ENCODE measurements at regions not wholly inside any gene's neighbourhood (a gene's known extent, or its start where the extent isn't known, plus 50 kb on each side); places are given as distances from the start of the nearest gene placed in this dataset.

DNA sequence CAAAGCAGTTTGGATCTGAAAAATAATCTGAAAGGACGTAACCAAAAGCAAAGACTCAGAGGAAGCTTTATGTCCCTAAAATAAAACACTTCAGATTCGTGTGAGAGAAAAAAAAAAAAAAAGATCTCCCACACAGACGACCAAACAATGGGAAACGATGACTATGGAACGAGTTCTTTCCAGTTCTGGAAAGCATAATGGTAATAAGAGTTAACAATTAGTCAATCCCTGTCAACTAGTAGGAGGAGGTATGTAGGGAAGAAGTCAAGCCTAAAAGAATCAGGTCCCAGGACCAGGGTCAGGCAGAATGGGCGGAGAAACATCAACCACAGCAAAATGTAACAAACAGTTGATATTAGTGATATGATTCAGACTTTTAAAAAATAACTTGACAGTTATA lies 170.3 kb upstream of the SETBP1 start:
- peaks cover 0 to 12% (median 7%) of the 10 kb centered on the region in 4 donors for H3K4me1 ChIP-seq
- no peak for DNase-seq (ENCODE audit: extremely low spot score)
- no peaks in the 10 kb centered on the region for H3K27me3 ChIP-seq
- no peaks in the 10 kb centered on the region for H3K36me3 ChIP-seq
- 53% methylated on average over 6 of the region's 6 CpGs for WGBS
- H3K9me3 ChIP-seq, result no peaks in the 10 kb centered on the region
- TF ChIP-seq, protein P1, sequence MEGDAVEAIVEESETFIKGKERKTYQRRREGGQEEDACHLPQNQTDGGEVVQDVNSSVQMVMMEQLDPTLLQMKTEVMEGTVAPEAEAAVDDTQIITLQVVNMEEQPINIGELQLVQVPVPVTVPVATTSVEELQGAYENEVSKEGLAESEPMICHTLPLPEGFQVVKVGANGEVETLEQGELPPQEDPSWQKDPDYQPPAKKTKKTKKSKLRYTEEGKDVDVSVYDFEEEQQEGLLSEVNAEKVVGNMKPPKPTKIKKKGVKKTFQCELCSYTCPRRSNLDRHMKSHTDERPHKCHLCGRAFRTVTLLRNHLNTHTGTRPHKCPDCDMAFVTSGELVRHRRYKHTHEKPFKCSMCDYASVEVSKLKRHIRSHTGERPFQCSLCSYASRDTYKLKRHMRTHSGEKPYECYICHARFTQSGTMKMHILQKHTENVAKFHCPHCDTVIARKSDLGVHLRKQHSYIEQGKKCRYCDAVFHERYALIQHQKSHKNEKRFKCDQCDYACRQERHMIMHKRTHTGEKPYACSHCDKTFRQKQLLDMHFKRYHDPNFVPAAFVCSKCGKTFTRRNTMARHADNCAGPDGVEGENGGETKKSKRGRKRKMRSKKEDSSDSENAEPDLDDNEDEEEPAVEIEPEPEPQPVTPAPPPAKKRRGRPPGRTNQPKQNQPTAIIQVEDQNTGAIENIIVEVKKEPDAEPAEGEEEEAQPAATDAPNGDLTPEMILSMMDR (IDR thresholded peaks at IDR 0.05), result no peak
- TF ChIP-seq EP300 (IDR thresholded peaks at IDR 0.05) (no peak), POLR2AphosphoS5 (IDR thresholded peaks at IDR 0.05) (no peak), POLR2A (IDR thresholded peaks at IDR 0.05; ENCODE audit: low read depth) (no peak)
- H3K4me3 ChIP-seq, result no peak overlapping the region
- intact Hi-C loops (cut with DNase I), result no loop called here
- no peak overlapping the region for H3K27ac ChIP-seq (replicated peaks in 1 of 4)

DNA sequence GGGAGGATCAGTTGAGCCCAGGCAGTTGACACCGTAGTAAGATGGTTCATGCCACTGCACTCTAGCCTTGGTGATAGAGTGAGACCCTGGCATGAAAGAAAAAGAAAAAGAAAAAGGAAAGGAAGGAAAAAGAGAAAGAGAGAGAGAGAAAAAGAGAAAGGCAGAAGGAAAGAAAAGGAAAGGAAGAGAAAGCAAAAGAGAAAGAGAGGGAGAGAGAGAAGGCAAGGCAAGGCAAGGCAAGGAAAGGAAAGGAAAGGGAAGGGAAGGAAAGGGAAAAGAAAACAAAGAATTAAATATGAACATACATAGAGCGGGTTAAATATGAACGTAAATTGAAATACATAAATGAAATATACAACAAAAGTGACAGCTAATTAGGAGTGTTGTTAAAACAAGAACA lies 167.5 kb upstream of the SETBP1 start:
- Histone ChIP-seq H3K27ac (replicated peaks in 1 of 4) (no peak overlapping the region), H3K4me3 (no peak overlapping the region), H3K36me3 (no peaks in the 10 kb centered on the region), H3K9me3 (no peaks in the 10 kb centered on the region), H3K4me1 (peaks cover 0 to 17% (median 7%) of the 10 kb centered on the region in 4 donors), H3K27me3 (no peaks in the 10 kb centered on the region)
- TF ChIP-seq, protein P1 (IDR thresholded peaks at IDR 0.05), result no peak
- TF ChIP-seq POLR2AphosphoS5 (IDR thresholded peaks at IDR 0.05) (no peak), POLR2A (IDR thresholded peaks at IDR 0.05; ENCODE audit: low read depth) (no peak), EP300 (IDR thresholded peaks at IDR 0.05) (no peak)
- DNase-seq (ENCODE audit: extremely low spot score), result no peak
- intact Hi-C loops (cut with DNase I), result no loop called here
- 98% methylated on average over 3 of the region's 3 CpGs for WGBS

DNA sequence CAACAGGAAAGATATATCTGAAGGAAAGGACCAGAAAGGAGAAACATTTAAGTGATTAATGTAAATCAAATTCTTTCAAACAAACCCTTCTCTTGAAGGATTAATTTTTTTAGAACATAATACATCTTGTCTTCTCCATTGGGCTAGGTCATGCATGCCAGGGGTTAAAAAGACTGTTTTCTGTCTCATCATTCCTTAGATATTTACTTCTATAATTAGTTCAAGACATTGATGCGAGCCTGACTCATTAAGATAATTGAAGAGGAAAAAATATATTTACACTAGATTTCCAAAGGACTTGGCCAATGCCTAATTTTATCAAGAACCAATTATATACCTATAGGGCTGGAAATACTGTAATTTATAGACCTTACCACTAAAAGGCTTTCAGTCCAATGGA lies 166.6 kb upstream of the SETBP1 start:
- Histone ChIP-seq H3K9me3 (no peaks in the 10 kb centered on the region), H3K36me3 (no peaks in the 10 kb centered on the region), H3K27ac (replicated peaks in 1 of 4) (no peak overlapping the region), H3K27me3 (no peaks in the 10 kb centered on the region), H3K4me3 (no peak overlapping the region), H3K4me1 (peaks cover 0 to 17% (median 7%) of the 10 kb centered on the region in 4 donors)
- 19% methylated on average over 1 of the region's 1 CpG for WGBS
- intact Hi-C loops (cut with DNase I), result no loop called here
- no peak for TF ChIP-seq POLR2A (IDR thresholded peaks at IDR 0.05; ENCODE audit: low read depth)
- no peak for DNase-seq (ENCODE audit: extremely low spot score)

DNA sequence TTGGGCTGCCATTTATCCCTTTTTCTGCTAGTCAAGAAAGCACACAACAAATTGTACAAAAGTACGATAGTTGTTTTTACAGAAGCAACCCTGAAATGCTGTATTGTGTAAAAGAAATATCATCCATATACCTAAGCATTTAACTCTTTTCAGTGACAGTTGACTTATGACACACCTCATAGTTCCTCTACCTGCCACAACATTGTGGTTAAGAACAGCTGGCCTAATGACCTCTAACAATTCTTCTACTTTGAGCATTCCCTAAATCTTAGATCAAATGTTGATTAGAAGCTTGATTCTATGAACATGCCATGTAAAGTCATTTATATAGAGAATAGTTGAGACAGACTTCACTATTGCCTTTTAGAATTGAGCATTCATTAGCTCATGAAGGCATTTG lies 165.9 kb upstream of the SETBP1 start:
- H3K4me3 ChIP-seq, result no peak overlapping the region
- peaks cover 0 to 17% (median 7%) of the 10 kb centered on the region in 4 donors for H3K4me1 ChIP-seq
- intact Hi-C loops (cut with DNase I), result no loop called here
- H3K27ac ChIP-seq (replicated peaks in 1 of 4), result no peak overlapping the region
- H3K36me3 ChIP-seq, result no peaks in the 10 kb centered on the region
- no peak for DNase-seq (ENCODE audit: extremely low spot score)
- H3K27me3 ChIP-seq, result no peaks in the 10 kb centered on the region
- WGBS, result 85% methylated on average over 1 of the region's 1 CpG
- TF ChIP-seq, protein P1 (IDR thresholded peaks at IDR 0.05), result no peak
- H3K9me3 ChIP-seq, result no peaks in the 10 kb centered on the region

DNA sequence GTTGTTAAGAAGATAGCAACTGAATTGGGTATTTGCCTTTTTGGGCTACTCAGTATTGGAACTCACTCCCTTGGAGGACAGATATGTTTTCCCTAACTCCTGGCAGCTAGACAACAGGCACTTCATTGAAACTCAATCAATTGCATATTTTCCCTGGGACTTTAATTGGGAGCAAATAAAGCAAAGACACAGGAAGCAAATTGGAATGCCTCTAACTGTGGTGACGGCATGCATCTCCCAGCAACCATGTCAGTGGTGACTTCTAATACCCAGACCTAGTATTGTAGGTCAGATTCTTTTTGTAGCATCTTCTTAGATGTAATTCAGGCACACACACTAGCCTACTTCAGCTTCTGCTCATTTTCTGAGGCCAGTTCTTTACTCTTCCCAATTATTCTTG lies 164.2 kb upstream of the SETBP1 start:
- TF ChIP-seq EP300 (IDR thresholded peaks at IDR 0.05) (no peak), POLR2AphosphoS5 (IDR thresholded peaks at IDR 0.05) (no peak), POLR2A (IDR thresholded peaks at IDR 0.05; ENCODE audit: low read depth) (no peak)
- TF ChIP-seq, protein P1 (IDR thresholded peaks at IDR 0.05), result no peak
- Histone ChIP-seq H3K4me3 (no peak overlapping the region), H3K4me1 (peaks cover 0 to 17% (median 7%) of the 10 kb centered on the region in 4 donors), H3K9me3 (no peaks in the 10 kb centered on the region), H3K27ac (replicated peaks in 1 of 4) (no peak overlapping the region), H3K36me3 (no peaks in the 10 kb centered on the region), H3K27me3 (no peaks in the 10 kb centered on the region)
- intact Hi-C loops (cut with DNase I), result no loop called here
- DNase-seq (ENCODE audit: extremely low spot score), result no peak
- 71% methylated on average over 1 of the region's 1 CpG for WGBS
